GM12878 (cell line): ENCODE measurements at regions not wholly inside any gene's neighbourhood (a gene's known extent, or its start where the extent isn't known, plus 50 kb on each side); places are given as distances from the start of the nearest gene placed in this dataset.

ENCODE experiments used
- ATAC-seq: fragments of 200-7000 bp; cut with Tn5 transposase; 3 replicates; pipeline ENCODE4 v1.9.1; 2020; ENCODE audit warnings: mild to moderate bottlenecking, moderate library complexity
- BruUV-seq: library from RNA; stranded (reverse); fragments of 400-500 nt; replicated peaks from 2 replicates; lab custom pipeline; 2021; lab: Mats Ljungman, UMichigan
- CTCF ChIA-PET: fragments of 300-600 bp; sonication (Branson Sonifier 250); formaldehyde crosslinking; extraction: SDS; loops from one replicate; lab custom pipeline; 2021; ENCODE audit warnings: inconsistent platforms; lab: Yijun Ruan, JAX
- POLR2A ChIA-PET: fragments of 350-600 bp; formaldehyde crosslinking; extraction: SDS; loops from one replicate; lab custom pipeline; 2021; ENCODE audit warnings: inconsistent platforms; lab: Charles Lee
- RAD21 ChIA-PET: fragments of 300-600 bp; sonication (Branson Sonifier 250); formaldehyde crosslinking; loops from one replicate; lab custom pipeline; 2023; ENCODE audit warnings: antibody characterized with exemption; ENCODE audit not compliant: unreplicated experiment; lab: Charles Lee
- SMC1A ChIA-PET: fragments of 300-600 bp; sonication (Branson Sonifier 250); formaldehyde crosslinking; loops from one replicate; lab custom pipeline; 2023; ENCODE audit not compliant: unreplicated experiment, uncharacterized antibody; lab: Charles Lee
- DNase-seq: peaks from one replicate; pipeline ENCODE4 v3.0.0-alpha.2; 2011; ENCODE audit warnings: low read depth, low spot score
- FAIRE-seq: peaks from 3 replicates; lab custom pipeline; 2011; peaks lifted over from hg19 to GRCh38; lab: Jason Lieb, UNC
- H2AFZ ChIP-seq: 2 replicates; pipeline ENCODE4 v1.6.0; 2011; ENCODE audit warnings: low read depth, low read length, control low read depth; ENCODE audit not compliant: control insufficient read depth
- H3K27ac ChIP-seq: 2 replicates; pipeline ENCODE4 v1.5.1; 2011; ENCODE audit warnings: control low read depth; ENCODE audit not compliant: control insufficient read depth, insufficient read depth
- H3K27me3 ChIP-seq, 2 experiments: replicated peaks in 1 of 2; 2 replicates each; pipeline versions ENCODE4 v1.6.0 to v1.6.1; 2011; ENCODE audit warnings: low read length in 1 of 2; ENCODE audit not compliant: control insufficient read depth in 2 of 2, insufficient read depth in 2 of 2
- H3K36me3 ChIP-seq, 2 experiments: 2 replicates each; pipeline ENCODE4 v1.5.1; 2011; ENCODE audit warnings: low read length in 1 of 2; ENCODE audit not compliant: control insufficient read depth in 2 of 2, insufficient read depth in 2 of 2
- H3K4me1 ChIP-seq: 2 replicates; pipeline ENCODE4 v1.6.1; 2011; ENCODE audit warnings: mild to moderate bottlenecking, low read length, moderate library complexity, mixed read lengths; ENCODE audit not compliant: control insufficient read depth, insufficient read depth
- H3K4me2 ChIP-seq: 2 replicates; pipeline ENCODE4 v1.6.0; 2011; ENCODE audit warnings: control low read depth; ENCODE audit not compliant: control insufficient read depth, insufficient read depth
- H3K4me3 ChIP-seq: fragments of 200-600 bp; sonication (generic); 2 replicates; pipeline ENCODE4 v1.5.1; 2016
- H3K79me2 ChIP-seq: 2 replicates; pipeline ENCODE4 v1.6.0; 2011; ENCODE audit warnings: low read length; ENCODE audit not compliant: control insufficient read depth, insufficient read depth
- H3K9ac ChIP-seq: 2 replicates; pipeline ENCODE4 v1.8.0; 2011; ENCODE audit warnings: low read length, control low read depth, mixed read lengths; ENCODE audit not compliant: control insufficient read depth, insufficient read depth
- H3K9me3 ChIP-seq: replicated peaks from 3 replicates; pipeline ENCODE4 v1.5.1; 2011; ENCODE audit warnings: mild to moderate bottlenecking, low read length; ENCODE audit not compliant: control insufficient read depth, insufficient read depth
- H4K20me1 ChIP-seq: 2 replicates; pipeline ENCODE4 v1.6.0; 2011; ENCODE audit not compliant: control insufficient read depth, insufficient read depth
- ATF3 ChIP-seq: IDR thresholded peaks from 2 replicates; pipeline ENCODE4 v1.6.1; 2011; ENCODE audit warnings: low read depth, mild to moderate bottlenecking, low read length, moderate library complexity, borderline replicate concordance; ENCODE audit errors: extremely low read depth
- BRCA1 ChIP-seq: IDR thresholded peaks from 2 replicates; pipeline ENCODE4 v1.6.1; 2011; ENCODE audit warnings: low read depth, low read length, improper control_type of control experiment
- CREB1 ChIP-seq: IDR thresholded peaks from 2 replicates; pipeline ENCODE4 v1.6.1; 2012; ENCODE audit warnings: low read depth, mild to moderate bottlenecking, inconsistent platforms
- EED ChIP-seq: sonication (generic); IDR thresholded peaks from 2 replicates; pipeline ENCODE4 v1.6.1; 2016; ENCODE audit warnings: antibody characterized with exemption, low read depth
- HCFC1 ChIP-seq: fragments of 150-350 bp; IDR thresholded peaks from 2 replicates; pipeline ENCODE4 v1.6.1; 2014; ENCODE audit warnings: low read length
- MAX ChIP-seq: IDR thresholded peaks from 2 replicates; pipeline ENCODE4 v1.6.1; 2012; ENCODE audit warnings: low read depth, low read length, improper control_type of control experiment
- NR2C1 ChIP-seq: fragments of 450-650 bp; IDR thresholded peaks from 2 replicates; pipeline ENCODE4 v1.6.1; 2017; ENCODE audit warnings: antibody characterized with exemption, mild to moderate bottlenecking, moderate library complexity
- NR2C2 ChIP-seq: IDR thresholded peaks from 2 replicates; pipeline ENCODE4 v1.6.1; 2011; ENCODE audit warnings: borderline replicate concordance, low read depth; ENCODE audit not compliant: control insufficient read depth, insufficient read length
- RUNX3 ChIP-seq: IDR thresholded peaks from 2 replicates; pipeline ENCODE4 v1.6.1; 2012; ENCODE audit warnings: low read length, inconsistent platforms
- SMAD5 ChIP-seq: IDR thresholded peaks from 2 replicates; pipeline ENCODE4 v1.6.1; 2016; ENCODE audit warnings: antibody characterized with exemption, low read depth
- SP1 ChIP-seq: IDR thresholded peaks from one replicate; pipeline ENCODE4 v1.6.1; 2011; ENCODE audit warnings: low read depth, low read length
- SUPT20H ChIP-seq: IDR thresholded peaks from 2 replicates; pipeline ENCODE4 v1.6.1; 2011; ENCODE audit warnings: low read depth, mild to moderate bottlenecking, low read length, moderate library complexity, borderline replicate concordance; ENCODE audit not compliant: control insufficient read depth
- TCF3 ChIP-seq: IDR thresholded peaks from 2 replicates; pipeline ENCODE4 v1.6.1; 2012; ENCODE audit warnings: low read depth, mild to moderate bottlenecking, low read length, borderline replicate concordance; ENCODE audit not compliant: insufficient read depth
- USF1 ChIP-seq: IDR thresholded peaks from 2 replicates; pipeline ENCODE4 v1.6.1; 2011; ENCODE audit warnings: borderline replicate concordance, low read depth, mild to moderate bottlenecking, moderate library complexity, mixed read lengths, low read length; ENCODE audit not compliant: insufficient read depth; ENCODE audit errors: extremely low read length
- WGBS: methylation state at CpG from one replicate; pipeline ENCODE4 v1.1.6; 2016; ENCODE audit warnings: low lambda C conversion rate; ENCODE audit not compliant: insufficient replicate concordance, insufficient coverage; ENCODE audit errors: missing lambda C conversion rate; 5-methylcytosine and 5-hydroxymethylcytosine counted together
- in situ Hi-C: fragments of 300-500 bp; cut with MboI; formaldehyde crosslinking; loops from 9 replicates; pipeline ENCODE4 v1.14.3; 2018; ENCODE audit warnings: mixed read lengths
- intact Hi-C: fragments of 100-400 bp; cut with micrococcal nuclease; formaldehyde crosslinking; loops from one replicate; pipeline ENCODE4 v1.14.2; 2022; ENCODE audit not compliant: unreplicated experiment

GRCh38 chr2:146041274-146041910 lies 1521.5 kb upstream of the ZEB2 start:
- no TSS peak for BruUV-seq
- no peak for ATAC-seq
- WGBS, result 13% methylated on average over 8 of the region's 8 CpGs
- Histone ChIP-seq H2AFZ (no peak overlapping the region), H3K79me2 (no peaks in the 10 kb centered on the region), H3K4me2 (no peak overlapping the region), H3K9me3 (no peaks in the 10 kb centered on the region), H3K4me3 (no peak overlapping the region), H3K36me3 (no peaks in the 10 kb centered on the region), H3K4me1 (no peaks in the 10 kb centered on the region), H4K20me1 (no peaks in the 10 kb centered on the region), H3K27ac (no peak overlapping the region), H3K27me3 (no peaks in the 10 kb centered on the region), H3K9ac (no peak overlapping the region)
- intact Hi-C loops, result loop anchor here (10.0 kb wide), 1 partner anchor 273 kb away; no protein-coding TSS in a partner anchor
- DNase-seq, result no peak
- ChIA-PET SMC1A (interaction anchor here (1.5 kb wide), 1 partner anchor 481 kb away, joined by 4 read pairs; no protein-coding TSS in a partner anchor), RAD21 (no interaction called here), POLR2A (no interaction called here), CTCF (no interaction called here)
- no peak for FAIRE-seq
- in situ Hi-C loops, result no loop called here
- TF ChIP-seq CREB1 (no peak), USF1 (no peak), ATF3 (no peak), RUNX3 (no peak), TCF3 (no peak), SUPT20H (no peak), NR2C2 (no peak), SP1 (no peak), EED (no peak), MAX (no peak), HCFC1 (no peak), SMAD5 (no peak), NR2C1 (no peak), BRCA1 (no peak)
